Left forelimb (tissue), 1 donor: ENCODE measurements at regions not wholly inside any gene's neighbourhood (a gene's known extent, or its start where the extent isn't known, plus 50 kb on each side); places are given as distances from the start of the nearest gene placed in this dataset.

Experiments
- DNase-seq: peaks from one replicate; pipeline ENCODE4 v3.0.0-alpha.2; 2018; ENCODE audit warnings: low spot score

DNA sequence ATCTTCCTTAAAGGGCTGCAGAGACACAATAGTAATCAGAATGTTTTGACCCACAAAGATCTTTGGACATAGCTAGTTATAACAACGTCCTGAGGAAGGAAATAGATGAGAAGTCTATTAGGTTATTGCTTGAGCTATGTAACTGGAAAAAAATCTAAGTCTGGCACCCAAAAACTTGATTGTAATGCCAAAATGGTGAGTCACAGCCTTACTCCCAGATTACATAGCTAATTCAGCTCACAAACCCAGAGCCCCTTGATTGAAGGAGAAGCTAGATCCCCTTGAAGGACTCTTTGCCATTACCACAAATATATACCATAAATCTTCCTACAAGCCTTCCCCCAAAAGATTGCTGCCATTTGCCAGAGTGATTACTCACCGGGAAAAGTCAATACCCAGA, 341.8 kb upstream of the KIF2A start:
- no peak for DNase-seq

DNA sequence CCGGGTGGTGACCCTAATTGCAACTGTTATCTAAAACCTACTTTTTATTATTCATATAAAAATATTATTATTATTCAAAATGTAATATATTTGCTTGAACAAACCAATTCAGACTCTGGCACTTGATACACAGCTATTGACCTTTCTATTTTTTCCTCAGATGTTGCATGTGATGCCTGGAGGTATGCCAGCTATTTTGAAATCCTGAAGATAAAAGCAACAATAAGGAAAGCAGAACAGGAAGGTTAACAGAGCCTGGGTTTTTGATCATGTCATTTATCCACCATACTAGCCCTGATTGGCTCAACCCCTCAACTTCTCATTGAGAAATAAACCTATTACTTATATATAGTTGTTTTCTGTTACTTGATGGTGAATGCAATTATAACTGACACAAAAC, 340.9 kb upstream of the KIF2A start:
- no peak for DNase-seq

DNA sequence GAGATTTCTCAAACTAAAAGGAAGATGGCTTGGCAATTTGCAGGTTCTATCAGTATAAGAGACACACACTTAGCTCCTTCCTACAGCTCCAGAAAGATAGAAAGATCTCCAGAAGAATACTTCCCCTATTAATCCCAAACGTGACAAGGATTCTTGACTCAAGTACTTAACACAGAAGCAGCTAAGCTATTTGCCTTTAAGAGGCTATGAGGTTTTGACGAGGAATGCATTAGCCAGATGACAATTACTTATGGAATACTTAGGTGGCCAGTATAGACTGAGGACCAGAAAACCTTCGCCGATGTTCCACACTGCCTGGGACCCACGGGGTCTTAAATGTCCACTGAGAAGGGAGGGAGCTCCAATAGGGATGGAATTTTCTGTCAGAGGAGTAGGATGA, 340.5 kb upstream of the KIF2A start:
- no peak for DNase-seq

DNA sequence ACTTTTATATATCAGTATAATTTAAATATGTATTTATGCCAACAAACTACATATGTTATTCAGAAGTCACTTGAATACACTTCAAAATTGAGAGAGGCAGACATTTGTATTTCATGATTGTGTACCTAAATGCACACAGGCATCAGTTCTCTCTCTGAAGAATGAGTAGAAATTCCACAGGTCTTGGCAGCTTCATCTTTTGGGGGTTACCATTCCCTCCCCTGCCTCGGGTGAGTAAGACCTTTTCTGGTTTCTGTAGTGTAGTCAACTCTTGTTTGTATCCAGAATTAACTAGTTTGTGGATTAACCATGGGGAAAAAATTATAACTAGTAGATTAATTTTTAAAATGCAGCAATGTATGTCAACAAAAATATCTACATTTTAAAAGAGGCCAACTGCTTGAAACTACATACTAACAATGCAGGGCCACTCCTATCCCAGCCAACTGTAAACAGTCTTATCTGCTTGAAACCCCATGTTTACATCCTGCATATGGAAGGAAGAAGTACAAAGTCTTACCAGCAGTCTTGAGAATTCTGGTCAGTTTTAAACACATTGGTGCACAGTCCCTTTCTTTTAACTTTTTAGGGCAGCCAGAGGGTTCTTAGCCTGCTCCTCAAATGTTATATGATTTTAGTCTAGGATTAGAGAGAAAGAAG, 339.6 kb upstream of the KIF2A start:
- DNase-seq, result no peak

DNA sequence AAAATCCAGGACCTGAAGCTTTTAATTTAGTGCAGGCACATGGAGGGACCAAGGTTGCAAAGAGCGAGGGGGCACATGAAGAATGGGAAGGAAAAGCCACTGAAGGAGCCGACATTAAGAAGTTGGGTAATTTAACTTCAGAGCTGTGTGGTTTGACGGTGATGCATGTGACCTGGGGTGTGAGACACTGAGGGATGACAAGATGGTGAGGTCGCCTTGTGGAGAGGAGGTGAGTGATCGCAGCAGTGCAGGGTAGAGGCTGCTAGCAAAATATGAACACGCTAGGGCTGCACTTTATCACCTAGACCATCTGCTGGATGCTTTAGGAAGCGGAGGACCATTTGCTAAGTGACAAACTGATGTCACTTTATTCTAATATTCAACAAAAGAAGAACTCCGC, 339.0 kb upstream of the KIF2A start:
- DNase-seq, result no peak

DNA sequence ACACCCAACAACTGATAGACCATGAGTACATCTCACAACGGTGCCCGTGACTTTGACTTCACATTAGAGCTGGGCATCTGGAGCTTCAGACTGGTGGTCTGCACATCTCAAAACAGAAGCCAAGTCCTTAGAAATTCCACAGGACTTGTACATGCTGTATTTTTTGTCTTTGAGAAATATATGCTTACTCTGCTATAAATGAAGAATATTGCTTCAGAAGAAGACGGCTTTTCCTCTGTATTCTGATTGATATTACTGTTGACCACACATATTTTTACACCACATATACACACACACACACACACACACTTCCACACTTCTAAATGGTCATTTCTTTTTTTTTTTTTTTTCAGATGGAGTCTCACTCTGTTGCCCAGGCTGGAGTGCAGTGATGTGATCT, 338.3 kb upstream of the KIF2A start:
- DNase-seq, result no peak

DNA sequence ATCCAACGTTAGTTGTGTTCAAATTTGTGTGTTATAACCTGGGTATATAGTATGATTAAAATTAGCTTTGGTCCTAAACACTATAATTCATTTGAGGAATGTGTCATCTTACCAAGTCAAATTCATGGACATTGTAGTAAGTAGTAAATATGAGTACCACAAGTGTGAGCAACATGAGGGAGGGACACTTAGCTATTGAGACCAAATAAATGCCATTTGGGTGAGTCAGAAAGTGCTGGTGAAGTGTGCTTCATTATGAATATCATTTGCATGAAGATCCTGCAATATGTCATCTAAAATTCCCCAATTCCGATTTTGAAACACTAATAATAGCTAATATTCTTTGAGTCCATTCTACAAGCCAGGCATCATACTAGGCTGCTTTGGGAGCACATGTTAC, 336.7 kb upstream of the KIF2A start:
- no peak for DNase-seq

DNA sequence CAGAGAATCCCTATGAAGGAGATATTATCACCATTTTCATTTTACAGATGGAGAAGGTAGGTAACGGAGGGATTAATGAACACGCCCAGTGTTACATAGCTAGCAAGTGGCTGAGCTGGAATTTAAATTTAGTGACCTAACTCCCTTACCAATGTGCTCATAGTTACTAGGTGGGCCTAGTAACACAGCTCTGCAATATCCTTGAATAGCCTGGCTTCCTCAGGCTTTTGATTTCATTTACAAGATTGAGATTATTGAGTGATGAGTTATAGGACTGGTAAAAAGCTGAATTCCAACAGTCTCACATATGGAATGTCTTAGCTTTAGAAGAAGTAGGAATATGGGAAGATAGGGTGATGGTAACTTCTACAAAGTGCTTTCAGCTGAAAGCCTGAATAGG, 336.3 kb upstream of the KIF2A start:
- DNase-seq, result no peak

DNA sequence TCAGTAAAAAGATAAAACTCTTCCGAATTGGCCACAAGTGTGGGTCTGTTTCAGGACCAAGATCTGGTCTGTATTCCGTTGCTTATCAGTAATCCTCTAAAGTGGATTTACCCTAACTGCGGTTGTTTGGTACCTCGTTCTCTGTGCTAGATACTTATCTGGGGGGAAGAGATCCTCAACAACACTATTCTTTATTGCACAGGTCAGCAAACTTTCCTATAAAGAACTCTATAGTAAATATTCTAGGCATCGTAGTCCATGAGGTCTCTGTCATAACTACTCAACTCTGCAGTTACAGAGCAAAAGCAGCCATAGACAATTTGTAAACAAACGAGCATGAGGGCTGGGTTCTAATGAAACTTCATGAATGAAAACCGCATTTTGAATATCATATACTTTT, 335.8 kb upstream of the KIF2A start:
- no peak for DNase-seq

DNA sequence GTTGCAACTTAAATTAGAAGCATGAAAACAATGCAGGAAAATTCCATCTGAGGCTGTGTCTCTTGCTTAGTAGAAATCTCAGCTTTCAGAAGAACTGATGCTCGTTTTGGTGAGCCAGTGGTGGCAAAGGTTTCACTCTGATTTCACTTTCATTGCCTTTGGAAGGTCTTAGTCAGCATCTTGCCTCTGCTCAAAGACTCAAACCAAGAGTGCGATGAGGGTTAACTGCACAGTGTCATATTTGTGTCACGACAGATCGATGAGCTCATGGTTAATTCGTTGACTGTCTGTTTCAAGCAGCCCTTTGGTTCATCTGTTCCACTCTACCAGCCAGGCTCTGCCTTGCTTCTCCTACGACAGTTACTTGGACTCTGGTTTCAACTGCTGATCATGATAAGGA, 331.3 kb upstream of the KIF2A start:
- DNase-seq, result no peak

DNA sequence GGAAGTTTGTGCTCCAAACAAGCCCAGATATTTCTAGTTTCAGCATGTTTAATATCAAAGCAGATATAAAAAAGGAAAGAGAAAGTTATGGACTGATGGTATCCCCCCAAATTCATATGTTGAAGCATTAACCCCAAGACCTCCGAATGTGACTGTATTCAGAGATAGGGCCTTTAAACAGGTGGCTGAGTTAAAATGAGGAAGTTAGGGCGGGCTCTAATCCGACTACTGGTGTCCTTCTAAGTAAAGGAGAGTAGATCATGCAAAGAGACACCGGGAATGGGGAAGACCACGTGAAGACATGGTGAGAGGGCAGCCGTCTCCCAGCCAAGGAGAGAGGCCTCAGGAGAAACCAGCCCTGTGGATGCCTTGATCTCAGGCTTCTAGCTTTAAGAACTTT, 324.1 kb upstream of the KIF2A start:
- no peak for DNase-seq

DNA sequence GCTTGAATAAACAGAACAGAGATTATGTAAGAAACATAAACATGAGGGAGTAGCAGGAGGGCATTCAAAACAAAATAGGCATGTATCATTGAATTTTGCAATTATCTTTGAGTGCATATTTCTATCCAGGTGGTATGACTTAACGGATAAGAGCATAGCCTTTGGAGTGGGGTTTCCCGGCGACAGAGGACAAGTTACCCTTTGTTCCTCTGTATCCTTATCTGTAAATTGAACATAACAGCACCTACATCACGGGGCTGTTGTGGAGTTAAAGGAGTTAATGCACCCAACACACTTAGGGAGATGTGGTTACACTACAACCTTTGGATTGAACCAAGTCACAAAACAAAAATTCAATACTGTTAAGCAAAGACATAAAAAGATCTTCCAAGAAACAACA, 314.6 kb upstream of the KIF2A start:
- DNase-seq, result no peak

DNA sequence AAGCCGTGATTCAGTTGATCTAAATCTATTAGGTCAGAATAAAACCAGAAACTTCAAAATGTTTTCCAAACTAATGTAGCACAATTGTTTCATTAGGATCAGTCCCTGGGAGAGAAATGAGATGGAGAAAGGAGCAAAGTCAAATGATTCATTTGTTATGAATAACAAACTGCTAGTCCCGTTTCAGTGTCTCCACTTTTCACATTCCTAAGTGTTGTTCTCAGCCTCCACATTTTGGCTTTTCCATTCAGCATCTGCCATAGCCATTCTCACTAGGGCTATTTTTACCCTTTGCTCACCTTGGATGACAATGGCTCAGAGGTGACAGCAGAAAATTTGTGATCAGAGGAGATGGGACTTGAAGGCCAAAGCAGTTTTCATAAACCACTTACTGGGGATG, 314.1 kb upstream of the KIF2A start:
- DNase-seq, result no peak

DNA sequence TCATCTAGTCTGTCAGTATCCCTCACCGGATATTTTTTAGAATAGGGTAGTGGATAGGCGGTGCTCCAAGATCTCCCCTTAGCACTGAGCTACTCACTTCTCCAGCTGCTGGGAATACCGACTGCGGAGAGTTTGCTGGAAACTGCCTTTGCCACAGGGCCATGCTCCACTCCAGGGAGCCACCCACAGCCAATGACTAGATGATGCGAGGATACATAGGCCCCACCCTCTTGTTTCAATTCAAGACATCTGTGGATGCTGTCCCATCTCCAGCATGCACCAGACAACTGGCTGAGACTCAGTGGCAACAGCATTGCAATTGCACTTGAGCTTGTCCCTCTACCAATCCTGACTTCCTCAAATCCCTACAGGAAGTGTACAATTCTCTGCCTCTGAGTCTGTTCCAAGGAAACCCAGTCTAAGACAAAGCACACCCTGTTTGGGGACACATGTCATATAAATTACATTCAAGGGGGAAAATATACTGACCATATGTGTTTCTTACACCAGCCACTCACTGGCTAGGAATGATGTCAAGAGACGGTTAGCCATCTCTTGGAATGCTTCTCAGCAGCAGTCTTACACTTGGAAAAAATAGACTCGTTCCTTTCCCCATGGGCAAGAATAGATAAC, 312.6 kb upstream of the KIF2A start:
- no peak for DNase-seq

DNA sequence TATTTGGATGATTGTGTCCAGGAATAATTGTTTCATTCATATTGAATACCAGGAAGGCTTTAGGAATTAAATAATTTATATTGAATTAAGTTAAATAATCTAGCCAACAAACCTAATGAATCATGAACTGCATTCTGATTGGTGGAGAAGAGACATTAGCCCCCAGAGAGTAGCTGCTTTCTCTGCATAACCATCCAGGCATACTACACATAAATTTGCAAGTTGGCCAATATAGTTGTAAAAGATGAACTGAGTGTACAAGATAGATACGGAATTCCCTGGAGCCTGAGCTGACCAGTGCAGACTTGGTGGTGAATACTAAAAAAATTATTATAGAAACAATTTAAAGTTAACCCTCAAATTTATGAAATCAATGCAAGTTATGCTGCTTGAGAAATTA, 311.8 kb upstream of the KIF2A start:
- no peak for DNase-seq

DNA sequence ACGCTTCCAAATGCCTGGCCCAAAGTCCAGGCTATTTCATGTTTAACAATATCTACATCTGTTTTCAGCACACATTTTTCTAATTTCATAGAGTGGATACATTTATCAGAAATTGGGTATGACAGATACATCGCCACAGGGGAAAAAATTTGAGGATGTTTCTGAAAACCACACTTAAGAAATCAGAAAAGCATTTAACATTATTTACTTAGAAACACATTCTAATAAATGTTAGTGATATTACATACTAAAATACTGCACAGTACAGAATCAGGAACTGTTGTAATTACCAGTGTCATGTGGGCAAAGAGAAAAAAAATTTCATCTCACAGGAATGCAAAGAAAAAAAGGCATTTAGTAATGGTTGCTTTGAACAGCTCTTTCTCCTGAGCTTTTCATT, 310.5 kb upstream of the KIF2A start:
- no peak for DNase-seq

DNA sequence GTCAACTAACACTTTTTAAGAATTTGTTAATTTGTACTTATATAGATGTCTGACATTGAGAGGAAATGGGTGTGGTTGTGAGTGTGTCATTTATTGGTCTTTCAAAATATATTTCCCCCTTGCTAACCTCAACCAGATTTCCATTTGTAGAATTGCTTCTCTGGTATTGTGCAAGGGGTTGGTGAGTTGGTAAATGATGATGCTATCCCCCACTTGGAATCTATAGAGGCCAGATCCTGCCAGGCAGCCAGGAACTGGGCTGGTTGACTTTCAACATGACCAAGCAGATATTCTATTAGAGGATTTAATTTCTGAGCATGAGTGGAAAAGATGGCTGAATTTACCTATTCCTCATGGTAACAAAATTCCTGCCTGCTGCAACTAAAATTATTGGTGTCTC, 306.6 kb upstream of the KIF2A start:
- DNase-seq, result no peak

DNA sequence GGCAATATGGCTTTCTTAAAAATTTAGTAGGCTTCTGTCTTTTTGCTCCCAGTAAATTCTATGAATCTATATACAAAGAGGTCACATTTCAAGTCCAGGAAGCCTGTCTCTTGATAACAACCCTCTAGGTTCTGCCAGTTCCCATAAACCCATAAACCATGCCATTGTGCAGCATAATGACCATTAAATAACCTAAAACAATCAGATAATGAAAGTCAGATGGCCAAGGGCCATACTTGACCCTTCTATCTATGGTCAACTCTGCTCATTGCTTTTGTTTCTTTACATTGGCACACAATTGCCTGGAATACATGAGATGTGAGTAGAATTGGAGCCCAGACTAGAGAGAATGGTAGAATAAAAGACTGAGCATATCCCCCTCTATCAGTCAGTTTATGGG, 305.4 kb upstream of the KIF2A start:
- no peak for DNase-seq

DNA sequence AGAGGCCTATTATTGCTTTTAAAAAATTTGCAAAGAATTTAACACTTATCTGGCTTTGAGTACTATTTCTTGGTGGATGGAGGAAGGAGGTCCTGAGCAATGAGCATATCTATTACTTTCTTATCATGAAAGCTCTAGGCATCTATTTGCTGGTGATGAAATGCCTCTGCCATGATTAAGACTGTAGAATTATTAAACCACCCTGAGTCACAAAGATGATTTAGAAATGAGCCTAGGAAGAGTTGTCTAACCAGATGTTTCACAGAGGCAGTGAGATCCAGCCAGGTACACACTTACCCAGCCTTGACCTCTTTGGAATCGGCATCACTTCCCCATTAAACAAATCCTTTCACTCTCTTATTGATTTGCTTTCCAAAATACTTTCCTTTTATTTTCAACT, 304.4 kb upstream of the KIF2A start:
- DNase-seq, result no peak

DNA sequence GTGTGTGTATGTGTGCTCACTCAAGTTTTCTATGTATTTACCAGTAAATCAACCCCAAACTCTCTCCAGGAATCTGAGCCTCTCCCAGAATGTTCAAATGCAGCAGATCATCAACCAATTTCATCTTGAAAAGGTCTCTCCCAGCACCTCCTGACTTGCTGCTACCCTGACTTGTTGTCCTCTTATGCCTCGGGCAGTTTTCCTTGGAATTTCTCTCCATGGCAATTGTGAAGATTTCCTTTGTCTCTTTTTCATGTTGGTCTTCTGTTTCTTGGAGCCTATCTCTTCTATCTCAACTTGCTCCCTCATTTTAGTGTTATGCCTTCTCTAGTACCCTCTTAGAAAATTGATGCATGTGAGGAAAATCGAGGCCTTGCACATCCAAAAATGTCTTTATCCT, 303.6 kb upstream of the KIF2A start:
- DNase-seq, result no peak

DNA sequence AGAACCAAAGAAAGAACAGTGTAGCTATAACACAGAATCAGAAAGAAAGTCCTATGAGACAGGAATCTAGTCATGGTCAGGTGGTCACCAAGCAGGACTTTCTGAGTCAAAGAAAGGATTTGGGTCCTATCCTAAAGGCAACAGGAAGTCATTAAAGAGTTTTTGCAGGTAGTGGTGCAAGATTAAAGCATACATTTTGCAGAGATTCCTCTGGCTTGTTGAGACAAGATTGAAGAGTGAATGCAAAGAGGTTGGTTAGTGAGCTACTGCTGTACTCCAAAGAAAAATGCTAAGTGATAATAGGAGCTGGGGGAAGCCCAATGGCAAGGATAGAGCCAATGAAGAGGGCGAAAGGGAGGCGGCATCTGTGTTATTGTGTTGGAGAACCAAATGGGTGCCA, 300.5 kb upstream of the KIF2A start:
- DNase-seq, result no peak

DNA sequence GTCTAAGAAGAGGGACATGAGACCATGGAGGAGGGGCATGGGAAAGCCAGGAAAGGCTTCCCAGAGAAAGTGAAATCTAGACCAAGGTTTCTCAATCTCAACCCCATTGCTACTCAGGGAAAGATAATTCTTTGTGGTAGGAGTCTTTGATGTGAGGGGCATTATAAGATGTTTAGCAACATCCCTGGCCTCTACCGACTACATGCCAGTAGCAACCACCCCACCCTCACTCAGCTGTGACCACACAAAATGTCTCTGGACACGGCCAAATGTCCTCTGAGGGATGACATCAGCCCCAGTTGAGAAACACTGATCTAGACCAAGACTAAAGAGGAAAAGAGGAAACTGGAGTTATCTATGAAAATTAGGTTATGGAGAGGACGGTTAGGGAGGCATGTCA, 298.5 kb upstream of the KIF2A start:
- DNase-seq, result no peak

DNA sequence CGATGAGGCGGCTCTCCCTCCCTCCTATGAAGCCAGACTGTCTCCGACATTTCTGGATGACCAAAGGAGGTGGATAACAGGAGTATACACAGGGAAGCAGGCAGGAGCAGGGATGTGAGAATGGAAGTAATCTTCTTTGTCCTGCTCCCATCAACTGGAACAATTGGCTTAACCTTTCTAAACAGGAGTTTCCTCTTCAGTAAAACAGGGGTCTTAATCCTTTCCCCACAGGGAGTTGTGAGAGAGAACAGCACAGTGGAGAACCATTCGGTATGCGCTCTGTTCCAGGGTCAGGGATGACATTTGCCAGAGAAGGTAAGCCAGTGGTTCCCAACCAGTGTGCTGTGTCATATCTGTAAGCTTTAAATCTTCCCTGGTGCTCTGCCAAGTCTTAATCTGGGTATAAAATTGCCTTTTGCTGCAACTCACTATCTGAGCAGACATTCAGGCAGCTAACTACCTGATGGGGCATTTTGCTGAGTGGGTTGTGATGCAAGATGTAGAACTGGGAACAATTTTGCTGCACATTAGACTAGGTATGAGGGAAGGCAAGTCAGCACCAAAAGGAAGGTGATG, 294.8 kb upstream of the KIF2A start:
- no peak for DNase-seq

DNA sequence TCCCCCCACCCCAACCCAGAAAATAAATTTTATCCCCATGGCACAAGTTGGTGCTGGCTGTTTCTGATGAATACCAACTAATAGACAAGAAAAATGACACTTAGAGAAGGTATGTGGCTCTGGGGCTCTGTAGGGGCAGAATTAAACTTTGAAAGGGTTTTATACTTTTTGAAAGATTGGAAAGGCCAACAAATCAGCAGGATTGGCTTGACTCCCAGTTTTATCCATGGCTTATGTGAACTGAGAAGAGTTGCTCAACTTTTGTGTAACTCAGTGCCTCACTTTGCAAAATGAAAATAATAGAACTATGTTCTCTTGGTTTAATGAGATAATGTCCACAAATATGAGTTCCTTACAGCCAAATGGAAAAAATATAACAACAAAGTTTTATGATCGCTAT, 288.9 kb upstream of the KIF2A start:
- DNase-seq, result no peak
